ENCODE measurements at regions not wholly inside any gene's neighbourhood (a gene's known extent, or its start where the extent isn't known, plus 50 kb on each side); places are given as distances from the start of the nearest gene placed in this dataset.
A peak's percentile ranks its signal among the peaks of the same experiment; 100 is the strongest.

DNA sequence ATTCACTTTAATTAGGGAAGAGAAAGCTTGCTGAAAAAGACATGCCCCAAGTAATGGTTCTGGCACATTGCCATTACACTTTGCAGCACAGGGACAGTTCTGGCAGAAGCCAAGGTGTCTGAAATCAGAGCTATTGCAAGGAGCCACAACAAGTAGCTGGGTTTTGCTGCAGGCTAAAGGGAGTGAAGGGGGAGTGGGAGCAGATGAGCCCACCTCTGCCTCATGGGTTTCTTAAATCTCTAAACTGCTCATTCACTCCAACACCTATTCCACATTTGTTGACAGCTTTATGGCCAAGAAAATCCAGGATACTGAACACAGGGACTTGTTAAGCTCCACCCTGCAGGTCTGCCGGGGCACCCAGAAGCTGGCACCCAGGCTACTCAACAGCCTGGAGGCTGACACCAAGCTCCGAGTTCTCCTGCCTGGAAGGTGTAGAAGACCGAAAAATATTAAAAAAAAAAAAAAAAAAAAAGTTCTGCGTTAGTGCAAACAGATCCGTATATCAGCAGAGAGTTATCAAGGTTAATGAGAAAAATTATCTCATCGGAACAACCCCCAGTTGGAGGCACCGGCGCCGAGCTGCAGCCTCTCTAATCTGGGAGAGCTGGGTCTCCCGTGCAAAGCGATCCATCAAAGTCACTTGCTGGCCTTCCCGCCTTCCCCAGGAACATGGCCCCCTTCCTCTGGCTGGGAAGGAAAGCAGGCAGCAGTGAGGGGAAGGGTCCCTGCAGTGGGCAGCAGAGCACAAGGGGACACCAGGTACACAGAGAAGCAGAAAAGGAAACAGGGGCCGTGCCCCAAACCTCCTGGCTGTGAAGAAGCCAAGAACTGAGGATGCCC lies 123.7 kb downstream of the HNMT start:
- H3K4me3 ChIP-seq, result no peak overlapping the region
- DNase-seq (ENCODE audit: low spot score), result no peak
- no peaks in the 10 kb centered on the region for H3K27me3 ChIP-seq
- peaks cover 4% of the 10 kb centered on the region for H3K4me1 ChIP-seq (ENCODE audit: insufficient read depth)
- 37% methylated on average over 13 of the region's 13 CpGs for WGBS (ENCODE audit: low lambda C conversion rate, missing lambda C conversion rate)
- no peaks in the 10 kb centered on the region for H3K9me3 ChIP-seq (ENCODE audit: low read depth)
- no peak overlapping the region for H2AFZ ChIP-seq
- H3K36me3 ChIP-seq (replicated peaks; ENCODE audit: insufficient read depth, low read depth), result no peaks in the 10 kb centered on the region
- no peak overlapping the region for H3K4me2 ChIP-seq
- no peak overlapping the region for H3K27ac ChIP-seq
- no peaks in the 10 kb centered on the region for H3K79me2 ChIP-seq
- H4K20me1 ChIP-seq (ENCODE audit: insufficient read depth, poor library complexity, severe bottlenecking), result no peaks in the 10 kb centered on the region
- TF ChIP-seq EZH2 (IDR thresholded peaks at IDR 0.05; ENCODE audit: borderline replicate concordance) (no peak), EZH2phosphoT487 (IDR thresholded peaks at IDR 0.05; ENCODE audit: low read depth, severe bottlenecking, unreplicated experiment) (no peak)
- TF ChIP-seq, protein P1, sequence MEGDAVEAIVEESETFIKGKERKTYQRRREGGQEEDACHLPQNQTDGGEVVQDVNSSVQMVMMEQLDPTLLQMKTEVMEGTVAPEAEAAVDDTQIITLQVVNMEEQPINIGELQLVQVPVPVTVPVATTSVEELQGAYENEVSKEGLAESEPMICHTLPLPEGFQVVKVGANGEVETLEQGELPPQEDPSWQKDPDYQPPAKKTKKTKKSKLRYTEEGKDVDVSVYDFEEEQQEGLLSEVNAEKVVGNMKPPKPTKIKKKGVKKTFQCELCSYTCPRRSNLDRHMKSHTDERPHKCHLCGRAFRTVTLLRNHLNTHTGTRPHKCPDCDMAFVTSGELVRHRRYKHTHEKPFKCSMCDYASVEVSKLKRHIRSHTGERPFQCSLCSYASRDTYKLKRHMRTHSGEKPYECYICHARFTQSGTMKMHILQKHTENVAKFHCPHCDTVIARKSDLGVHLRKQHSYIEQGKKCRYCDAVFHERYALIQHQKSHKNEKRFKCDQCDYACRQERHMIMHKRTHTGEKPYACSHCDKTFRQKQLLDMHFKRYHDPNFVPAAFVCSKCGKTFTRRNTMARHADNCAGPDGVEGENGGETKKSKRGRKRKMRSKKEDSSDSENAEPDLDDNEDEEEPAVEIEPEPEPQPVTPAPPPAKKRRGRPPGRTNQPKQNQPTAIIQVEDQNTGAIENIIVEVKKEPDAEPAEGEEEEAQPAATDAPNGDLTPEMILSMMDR (IDR thresholded peaks at IDR 0.05; ENCODE audit: poor library complexity), result no peak
- no peaks in the 10 kb centered on the region for H3K9me2 ChIP-seq (replicated peaks; ENCODE audit: insufficient read depth)

DNA sequence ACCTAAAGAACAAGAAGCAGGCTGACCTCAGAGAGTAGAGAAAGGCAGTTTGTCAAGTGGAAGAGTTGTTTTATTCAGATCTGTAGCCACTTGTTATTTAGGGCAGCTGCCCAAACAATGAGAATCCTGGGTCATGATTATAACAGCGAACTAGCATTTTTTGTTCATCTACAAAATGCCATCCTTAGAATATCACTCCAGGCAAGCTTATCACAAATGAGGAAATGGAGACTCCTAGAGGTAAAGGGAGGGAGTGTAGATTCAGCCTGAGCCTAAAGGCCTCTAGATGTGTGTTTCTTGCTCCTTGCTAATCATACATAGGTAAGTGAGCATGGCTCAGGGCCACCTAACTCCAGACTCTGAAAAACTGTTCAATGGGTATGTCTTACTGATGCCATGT lies 126.1 kb downstream of the HNMT start:
- H3K27me3 ChIP-seq, result no peaks in the 10 kb centered on the region
- TF ChIP-seq EZH2 (IDR thresholded peaks at IDR 0.05; ENCODE audit: borderline replicate concordance) (no peak), EZH2phosphoT487 (IDR thresholded peaks at IDR 0.05; ENCODE audit: low read depth, severe bottlenecking, unreplicated experiment) (no peak)
- TF ChIP-seq, protein P1 (IDR thresholded peaks at IDR 0.05; ENCODE audit: poor library complexity), result peak; percentile 49
- no peaks in the 10 kb centered on the region for H3K9me2 ChIP-seq (replicated peaks; ENCODE audit: insufficient read depth)
- H3K79me2 ChIP-seq, result no peaks in the 10 kb centered on the region
- no peak overlapping the region for H3K4me3 ChIP-seq
- 95% methylated on average over 1 of the region's 1 CpG for WGBS (ENCODE audit: low lambda C conversion rate, missing lambda C conversion rate)
- H3K4me1 ChIP-seq (ENCODE audit: insufficient read depth), result peaks cover 4% of the 10 kb centered on the region
- no peak overlapping the region for H3K27ac ChIP-seq
- peak; percentile 21 for DNase-seq (ENCODE audit: low spot score)
- no peaks in the 10 kb centered on the region for H4K20me1 ChIP-seq (ENCODE audit: insufficient read depth, poor library complexity, severe bottlenecking)
- H3K36me3 ChIP-seq (replicated peaks; ENCODE audit: insufficient read depth, low read depth), result no peaks in the 10 kb centered on the region
- no peak overlapping the region for H2AFZ ChIP-seq
- H3K9me3 ChIP-seq (ENCODE audit: low read depth), result no peaks in the 10 kb centered on the region
- no peak overlapping the region for H3K4me2 ChIP-seq

DNA sequence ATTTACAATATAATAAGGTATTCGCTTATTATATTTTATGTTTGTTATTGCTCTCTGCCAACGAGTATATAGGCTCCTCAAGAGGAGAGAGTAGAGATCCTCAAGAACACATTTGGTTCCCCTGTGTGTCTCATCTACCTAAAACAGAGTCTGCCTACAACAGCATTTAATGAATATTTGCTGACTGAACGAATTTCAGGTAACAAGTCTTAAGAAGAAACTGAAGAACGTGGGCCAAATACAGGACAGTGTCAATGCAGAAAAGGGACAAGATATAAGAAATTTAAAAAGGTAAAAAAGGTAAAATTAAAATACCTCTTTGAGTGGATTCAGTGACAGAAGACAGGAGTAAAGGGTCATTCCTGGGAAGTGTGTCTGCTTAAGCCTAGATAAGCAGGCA lies 129.2 kb downstream of the HNMT start:
- Histone ChIP-seq H3K27me3 (no peaks in the 10 kb centered on the region), H2AFZ (no peak overlapping the region), H4K20me1 (ENCODE audit: insufficient read depth, poor library complexity, severe bottlenecking) (no peaks in the 10 kb centered on the region), H3K4me2 (no peak overlapping the region), H3K4me3 (no peak overlapping the region), H3K79me2 (no peaks in the 10 kb centered on the region), H3K27ac (no peak overlapping the region), H3K4me1 (ENCODE audit: insufficient read depth) (no peaks in the 10 kb centered on the region), H3K9me3 (ENCODE audit: low read depth) (no peaks in the 10 kb centered on the region), H3K36me3 (replicated peaks; ENCODE audit: insufficient read depth, low read depth) (no peaks in the 10 kb centered on the region), H3K9me2 (replicated peaks; ENCODE audit: insufficient read depth) (no peaks in the 10 kb centered on the region)
- TF ChIP-seq EZH2 (IDR thresholded peaks at IDR 0.05; ENCODE audit: borderline replicate concordance) (no peak), EZH2phosphoT487 (IDR thresholded peaks at IDR 0.05; ENCODE audit: low read depth, severe bottlenecking, unreplicated experiment) (no peak)
- TF ChIP-seq, protein P1 (IDR thresholded peaks at IDR 0.05; ENCODE audit: poor library complexity), result no peak
- 92% methylated on average over 4 of the region's 4 CpGs for WGBS (ENCODE audit: low lambda C conversion rate, missing lambda C conversion rate)
- DNase-seq (ENCODE audit: low spot score), result no peak

All from hepatocyte (in vitro differentiated cells).